SK-N-SH (cell line): ENCODE measurements at regions not wholly inside any gene's neighbourhood (a gene's known extent, or its start where the extent isn't known, plus 50 kb on each side); places are given as distances from the start of the nearest gene placed in this dataset.
"Not testable (repeated sequence)": the region's sequence is repeated elsewhere in the genome, so short reads cannot be mapped to it uniquely, and the experiment has no call there.

ENCODE experiments used
- CTCF ChIA-PET: fragments of 300-600, 350-600 bp; formaldehyde crosslinking; extraction: SDS; loops from one replicate; lab custom pipeline; 2021; lab: Yijun Ruan, JAX
- POLR2A ChIA-PET: fragments of 350-600 bp; sonication (Branson Sonifier 250); formaldehyde crosslinking; extraction: SDS; loops from one replicate; lab custom pipeline; 2020; ENCODE audit warnings: antibody characterized with exemption, inconsistent platforms; lab: Yijun Ruan, JAX
- DNase-seq: peaks from one replicate; pipeline ENCODE4 v3.0.0; 2012
- H2AFZ ChIP-seq: fragments of 200-600 bp; sonication (generic); 2 replicates; pipeline ENCODE4 v1.8.1; 2016; ENCODE audit warnings: antibody characterized with exemption, mild to moderate bottlenecking, low read depth
- H3F3A ChIP-seq: fragments of 200-600 bp; sonication (generic); replicated peaks from 2 replicates; pipeline ENCODE3; 2016; ENCODE audit warnings: antibody characterized with exemption, mild to moderate bottlenecking; ENCODE audit not compliant: insufficient read depth
- H3K27ac ChIP-seq, 2 experiments: fragments of 200-500 bp in 1 of 2; fragments of 200-600 bp in 1 of 2; sonication (Bioruptor generic) in 1 of 2; sonication (generic), shearing (Covaris generic) in 1 of 2; 2 replicates each; pipeline versions ENCODE4 v1.5.1 to v1.6.1; 2014 to 2016; ENCODE audit warnings: low read depth in 2 of 2, inconsistent platforms in 1 of 2, low read length in 1 of 2, mild to moderate bottlenecking in 1 of 2, mixed read lengths in 1 of 2
- H3K27me3 ChIP-seq: fragments of 200-600 bp; sonication (generic), shearing (Covaris generic); 2 replicates; pipeline ENCODE4 v1.6.1; 2016; ENCODE audit warnings: mixed run types; ENCODE audit not compliant: insufficient read depth
- H3K36me3 ChIP-seq, 2 experiments: fragments of 200-500 bp in 1 of 2; fragments of 200-600 bp in 1 of 2; sonication (Bioruptor generic) in 1 of 2; sonication (generic) in 1 of 2; replicated peaks in 1 of 2; 2 replicates each; pipeline versions ENCODE3 to v1.5.1; 2014 to 2016; ENCODE audit warnings: low read length in 1 of 2, mild to moderate bottlenecking in 1 of 2; ENCODE audit not compliant: insufficient read depth in 2 of 2, control insufficient read depth in 1 of 2
- H3K4me1 ChIP-seq, 2 experiments: fragments of 200-500 bp in 1 of 2; fragments of 200-600 bp in 1 of 2; sonication (Bioruptor generic) in 1 of 2; sonication (generic), shearing (Covaris generic) in 1 of 2; 2 replicates each; pipeline versions ENCODE4 v1.5.1 to v1.6.1; 2014 to 2016; ENCODE audit warnings: low read depth in 1 of 2, low read length in 1 of 2, mixed run types in 1 of 2; ENCODE audit not compliant: insufficient read depth in 2 of 2, control insufficient read depth in 1 of 2
- H3K4me2 ChIP-seq: fragments of 200-600 bp; sonication (generic), shearing (Covaris generic); 2 replicates; pipeline ENCODE4 v1.6.1; 2017; ENCODE audit warnings: mixed run types
- H3K4me3 ChIP-seq, 2 experiments: fragments of 200-500 bp in 1 of 2; fragments of 200-600 bp in 1 of 2; sonication (Bioruptor generic) in 1 of 2; sonication (generic), shearing (Covaris generic) in 1 of 2; 2 replicates each; pipeline versions ENCODE4 v1.5.1 to v1.8.1; 2014 to 2016; ENCODE audit warnings: low read depth in 2 of 2, inconsistent platforms in 1 of 2, low read length in 1 of 2, mild to moderate bottlenecking in 1 of 2, mixed read lengths in 1 of 2, moderate library complexity in 1 of 2
- H3K79me2 ChIP-seq: fragments of 200-600 bp; sonication (generic); 2 replicates; pipeline ENCODE4 v1.8.1; 2017; ENCODE audit warnings: mild to moderate bottlenecking; ENCODE audit not compliant: insufficient read depth
- H3K9ac ChIP-seq: fragments of 200-600 bp; sonication (generic); 2 replicates; pipeline ENCODE4 v1.6.1; 2017; ENCODE audit warnings: mixed run types
- H3K9me2 ChIP-seq: fragments of 200-600 bp; sonication (generic); 2 replicates; pipeline ENCODE4 v1.6.1; 2017; ENCODE audit warnings: mixed run types
- H3K9me3 ChIP-seq: fragments of 200-600 bp; sonication (generic); 2 replicates; pipeline ENCODE4 v1.6.1; 2017; ENCODE audit warnings: mixed run types, mild to moderate bottlenecking, moderate library complexity
- H4K20me1 ChIP-seq: fragments of 200-600 bp; sonication (generic); 2 replicates; pipeline ENCODE4 v1.6.1; 2017; ENCODE audit warnings: mild to moderate bottlenecking, mixed run types; ENCODE audit not compliant: insufficient read depth
- ELF1 ChIP-seq: IDR thresholded peaks from 2 replicates; pipeline ENCODE4 v1.4.0; 2012
- EZH2phosphoT487 ChIP-seq: fragments of 200-600 bp; sonication (generic); IDR thresholded peaks from 2 replicates; pipeline ENCODE4 v1.6.1; 2017; ENCODE audit warnings: low read depth, mixed run types, mild to moderate bottlenecking, antibody characterized with exemption, moderate library complexity, borderline replicate concordance
- FOSL2 ChIP-seq: IDR thresholded peaks from 2 replicates; pipeline ENCODE4 v1.4.0; 2012; ENCODE audit warnings: low read depth, mild to moderate bottlenecking, moderate library complexity, borderline replicate concordance
- FOXJ3 ChIP-seq: sonication (generic); formaldehyde crosslinking; IDR thresholded peaks from 2 replicates; pipeline ENCODE4 v1.5.1; 2020; ENCODE audit warnings: mild to moderate bottlenecking, missing genetic modification reagents
- GABPA ChIP-seq: IDR thresholded peaks from 2 replicates; pipeline ENCODE4 v1.4.0; 2012; ENCODE audit warnings: low read depth, mild to moderate bottlenecking
- JUND ChIP-seq: IDR thresholded peaks from 2 replicates; pipeline ENCODE4 v1.4.0; 2012
- MEF2A ChIP-seq: IDR thresholded peaks from 2 replicates; pipeline ENCODE4 v1.4.0; 2012; ENCODE audit warnings: low read depth, borderline replicate concordance
- MXI1 ChIP-seq: IDR thresholded peaks from 2 replicates; pipeline ENCODE4 v1.6.1; 2012; ENCODE audit warnings: mild to moderate bottlenecking, low read depth, low read length, improper control_type of control experiment
- NFIC ChIP-seq: IDR thresholded peaks from 2 replicates; pipeline ENCODE4 v1.4.0; 2012; ENCODE audit warnings: borderline replicate concordance
- NRF1 ChIP-seq: IDR thresholded peaks from 2 replicates; pipeline ENCODE4 v1.6.1; 2012; ENCODE audit warnings: low read depth, mild to moderate bottlenecking, low read length
- POLR2AphosphoS5 ChIP-seq: IDR thresholded peaks from 2 replicates; pipeline ENCODE4 v1.6.1; 2012; ENCODE audit warnings: low read depth, low read length
- RAD21 ChIP-seq: IDR thresholded peaks from 2 replicates; pipeline ENCODE4 v1.6.1; 2012; ENCODE audit warnings: mild to moderate bottlenecking, low read length
- SIN3A ChIP-seq: IDR thresholded peaks from 2 replicates; pipeline ENCODE4 v1.6.1; 2012; ENCODE audit warnings: low read depth, mild to moderate bottlenecking, low read length, moderate library complexity, borderline replicate concordance
- TAF1 ChIP-seq: IDR thresholded peaks from 2 replicates; pipeline ENCODE4 v1.6.1; 2012; ENCODE audit warnings: low read depth, mild to moderate bottlenecking, low read length, moderate library complexity, borderline replicate concordance
- YY1 ChIP-seq: IDR thresholded peaks from 2 replicates; pipeline ENCODE4 v1.4.0; 2012; ENCODE audit warnings: low read depth, mild to moderate bottlenecking
- ZBTB33 ChIP-seq: IDR thresholded peaks from 2 replicates; pipeline ENCODE4 v1.4.0; 2012; ENCODE audit warnings: low read depth, borderline replicate concordance
- WGBS: methylation state at CpG from one replicate; pipeline ENCODE4 v1.1.6; 2017; ENCODE audit warnings: low lambda C conversion rate; 5-methylcytosine and 5-hydroxymethylcytosine counted together
- TF ChIP-seq, protein P1 (sequence below): IDR thresholded peaks from 2 replicates; pipeline ENCODE4 v1.6.1; 2012; ENCODE audit warnings: mild to moderate bottlenecking, low read depth, low read length, moderate library complexity
- TF ChIP-seq, protein P2 (sequence below): IDR thresholded peaks from 2 replicates; pipeline ENCODE4 v1.4.0; 2012; ENCODE audit warnings: low read depth, borderline replicate concordance

DNA sequence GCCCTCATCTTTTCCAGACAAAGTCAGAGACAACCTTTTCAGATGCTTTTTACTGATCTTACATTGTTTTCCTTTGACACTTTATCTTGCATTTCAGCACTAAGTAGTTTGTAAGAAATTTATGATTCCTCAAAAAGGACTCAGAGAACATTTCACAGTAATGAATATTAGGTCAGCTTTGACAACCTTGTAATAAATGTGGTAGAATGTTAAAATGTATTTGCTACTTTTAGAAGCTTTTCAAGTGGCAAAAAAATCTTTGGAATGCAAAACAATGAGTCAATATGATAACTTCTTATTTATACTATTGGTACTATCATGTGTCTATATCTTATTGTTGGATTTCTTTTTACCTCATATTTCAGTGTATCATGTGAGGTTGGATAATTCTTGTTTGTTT, 146.2 kb upstream of the FAT4 start (continued):
- TF ChIP-seq, protein P1, sequence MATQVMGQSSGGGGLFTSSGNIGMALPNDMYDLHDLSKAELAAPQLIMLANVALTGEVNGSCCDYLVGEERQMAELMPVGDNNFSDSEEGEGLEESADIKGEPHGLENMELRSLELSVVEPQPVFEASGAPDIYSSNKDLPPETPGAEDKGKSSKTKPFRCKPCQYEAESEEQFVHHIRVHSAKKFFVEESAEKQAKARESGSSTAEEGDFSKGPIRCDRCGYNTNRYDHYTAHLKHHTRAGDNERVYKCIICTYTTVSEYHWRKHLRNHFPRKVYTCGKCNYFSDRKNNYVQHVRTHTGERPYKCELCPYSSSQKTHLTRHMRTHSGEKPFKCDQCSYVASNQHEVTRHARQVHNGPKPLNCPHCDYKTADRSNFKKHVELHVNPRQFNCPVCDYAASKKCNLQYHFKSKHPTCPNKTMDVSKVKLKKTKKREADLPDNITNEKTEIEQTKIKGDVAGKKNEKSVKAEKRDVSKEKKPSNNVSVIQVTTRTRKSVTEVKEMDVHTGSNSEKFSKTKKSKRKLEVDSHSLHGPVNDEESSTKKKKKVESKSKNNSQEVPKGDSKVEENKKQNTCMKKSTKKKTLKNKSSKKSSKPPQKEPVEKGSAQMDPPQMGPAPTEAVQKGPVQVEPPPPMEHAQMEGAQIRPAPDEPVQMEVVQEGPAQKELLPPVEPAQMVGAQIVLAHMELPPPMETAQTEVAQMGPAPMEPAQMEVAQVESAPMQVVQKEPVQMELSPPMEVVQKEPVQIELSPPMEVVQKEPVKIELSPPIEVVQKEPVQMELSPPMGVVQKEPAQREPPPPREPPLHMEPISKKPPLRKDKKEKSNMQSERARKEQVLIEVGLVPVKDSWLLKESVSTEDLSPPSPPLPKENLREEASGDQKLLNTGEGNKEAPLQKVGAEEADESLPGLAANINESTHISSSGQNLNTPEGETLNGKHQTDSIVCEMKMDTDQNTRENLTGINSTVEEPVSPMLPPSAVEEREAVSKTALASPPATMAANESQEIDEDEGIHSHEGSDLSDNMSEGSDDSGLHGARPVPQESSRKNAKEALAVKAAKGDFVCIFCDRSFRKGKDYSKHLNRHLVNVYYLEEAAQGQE: no peak
- TF ChIP-seq MEF2A: peak; percentile 75
- TF ChIP-seq TAF1: no peak
- TF ChIP-seq NRF1: no peak
- TF ChIP-seq GABPA: no peak
- TF ChIP-seq POLR2AphosphoS5: no peak
- no peak for TF ChIP-seq EZH2phosphoT487

GRCh38 chr4:125166012-125166411, 148.7 kb upstream of the FAT4 start:
- CTCF ChIA-PET, H3K9me2 ChIP-seq, POLR2A ChIA-PET: not testable (repeated sequence)

GRCh38 chr4:125159001-125159400, 155.8 kb upstream of the FAT4 start:
- POLR2A ChIA-PET: no interaction called here
- no peak for DNase-seq
- no peaks in the 10 kb centered on the region for H4K20me1 ChIP-seq
- H3K36me3 ChIP-seq: no peaks in the 10 kb centered on the region
- no peak overlapping the region for H3K4me2 ChIP-seq
- H3K9me3 ChIP-seq: no peaks in the 10 kb centered on the region
- no peak overlapping the region for H2AFZ ChIP-seq
- 83% methylated on average over 3 of the region's 3 CpGs for WGBS
- H3K9ac ChIP-seq: no peak overlapping the region
- no peaks in the 10 kb centered on the region for H3K9me2 ChIP-seq
- H3K27me3 ChIP-seq: no peaks in the 10 kb centered on the region
- no peak overlapping the region for H3K27ac ChIP-seq
- no peaks in the 10 kb centered on the region for H3K79me2 ChIP-seq
- H3K4me3 ChIP-seq: no peak overlapping the region
- CTCF ChIA-PET: no interaction called here
- no peaks in the 10 kb centered on the region for H3F3A ChIP-seq
- H3K4me1 ChIP-seq: no peaks in the 10 kb centered on the region
- TF ChIP-seq JUND (no peak), FOXJ3 (CRISPR knock-in tag) (no peak), ELF1 (no peak), MEF2A (no peak), YY1 (no peak), SIN3A (no peak), NFIC (no peak), FOSL2 (no peak), MXI1 (no peak), RAD21 (no peak), ZBTB33 (no peak)
- TF ChIP-seq, protein P2, sequence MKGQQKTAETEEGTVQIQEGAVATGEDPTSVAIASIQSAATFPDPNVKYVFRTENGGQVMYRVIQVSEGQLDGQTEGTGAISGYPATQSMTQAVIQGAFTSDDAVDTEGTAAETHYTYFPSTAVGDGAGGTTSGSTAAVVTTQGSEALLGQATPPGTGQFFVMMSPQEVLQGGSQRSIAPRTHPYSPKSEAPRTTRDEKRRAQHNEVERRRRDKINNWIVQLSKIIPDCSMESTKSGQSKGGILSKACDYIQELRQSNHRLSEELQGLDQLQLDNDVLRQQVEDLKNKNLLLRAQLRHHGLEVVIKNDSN: no peak
- TF ChIP-seq, protein P1: no peak

More at GRCh38 chr4:125166012-125166411, 148.7 kb upstream of the FAT4 start:
- not testable (repeated sequence) for H3K4me2 ChIP-seq, H3K9me3 ChIP-seq, H3K79me2 ChIP-seq, H3K27me3 ChIP-seq, H3K36me3 ChIP-seq, H3K27ac ChIP-seq, H3K4me3 ChIP-seq, H3K9ac ChIP-seq, H3K4me1 ChIP-seq, H3F3A ChIP-seq, DNase-seq, H4K20me1 ChIP-seq, H2AFZ ChIP-seq
- 92% methylated on average over 9 of the region's 9 CpGs for WGBS
